Osteocyte (in vitro differentiated cells): ENCODE measurements at regions not wholly inside any gene's neighbourhood (a gene's known extent, or its start where the extent isn't known, plus 50 kb on each side); places are given as distances from the start of the nearest gene placed in this dataset.

Experiments used
- DNase-seq: peaks from one replicate; pipeline ENCODE4 v3.0.0; 2021; ENCODE audit warnings: mixed read lengths; ENCODE audit not compliant: unreplicated experiment; ENCODE audit errors: extremely low spot score
- H3K27ac Mint-ChIP-seq: one replicate; pipeline ENCODE4 v1.8.0; 2021; ENCODE audit warnings: mild to moderate bottlenecking, mixed read lengths; ENCODE audit not compliant: unreplicated experiment
- H3K27me3 Mint-ChIP-seq: one replicate; pipeline ENCODE4 v1.8.0; 2021; ENCODE audit warnings: mixed read lengths; ENCODE audit not compliant: unreplicated experiment
- H3K36me3 Mint-ChIP-seq: one replicate; pipeline ENCODE4 v1.8.0; 2021; ENCODE audit warnings: mixed read lengths; ENCODE audit not compliant: unreplicated experiment
- H3K4me1 Mint-ChIP-seq: one replicate; pipeline ENCODE4 v1.8.0; 2021; ENCODE audit warnings: mixed read lengths; ENCODE audit not compliant: unreplicated experiment
- H3K4me3 Mint-ChIP-seq: one replicate; pipeline ENCODE4 v1.8.0; 2021; ENCODE audit warnings: mild to moderate bottlenecking, moderate library complexity, mixed read lengths; ENCODE audit not compliant: unreplicated experiment
- H3K9me3 Mint-ChIP-seq: one replicate; pipeline ENCODE4 v1.8.0; 2021; ENCODE audit warnings: mixed read lengths; ENCODE audit not compliant: unreplicated experiment
- TF ChIP-seq, protein P1 (sequence below): fragments of 200-600 bp; sonication (generic); IDR thresholded peaks from 2 replicates; pipeline ENCODE4 v1.5.0; 2021; ENCODE audit warnings: antibody characterized with exemption, mild to moderate bottlenecking, moderate library complexity

DNA sequence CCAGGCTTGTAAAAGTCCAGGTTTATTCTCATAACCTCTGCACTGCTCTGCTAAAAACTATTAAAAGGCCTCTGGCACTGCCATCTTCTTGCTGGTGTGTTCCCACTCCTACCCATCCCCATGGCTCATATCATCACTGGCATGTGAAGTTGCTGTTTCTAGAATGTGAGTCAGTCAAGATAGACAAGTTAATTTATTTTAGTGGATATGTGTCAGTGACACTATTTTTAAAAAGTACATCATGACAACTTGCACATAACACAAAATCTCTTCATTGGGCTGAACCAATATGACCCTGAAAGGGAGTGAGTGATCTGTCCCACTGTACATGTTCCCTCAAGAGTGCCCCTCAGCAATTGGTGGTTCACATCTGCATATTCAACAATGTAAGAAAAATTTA, 299.7 kb downstream of the NFIB start:
- Mint-ChIP-seq H3K36me3 (no peaks in the 10 kb centered on the region), H3K4me1 (no peaks in the 10 kb centered on the region), H3K27ac (no peak overlapping the region), H3K9me3 (no peaks in the 10 kb centered on the region), H3K4me3 (no peak overlapping the region), H3K27me3 (peaks cover 24% of the 10 kb centered on the region)
- DNase-seq = no peak
- TF ChIP-seq, protein P1, sequence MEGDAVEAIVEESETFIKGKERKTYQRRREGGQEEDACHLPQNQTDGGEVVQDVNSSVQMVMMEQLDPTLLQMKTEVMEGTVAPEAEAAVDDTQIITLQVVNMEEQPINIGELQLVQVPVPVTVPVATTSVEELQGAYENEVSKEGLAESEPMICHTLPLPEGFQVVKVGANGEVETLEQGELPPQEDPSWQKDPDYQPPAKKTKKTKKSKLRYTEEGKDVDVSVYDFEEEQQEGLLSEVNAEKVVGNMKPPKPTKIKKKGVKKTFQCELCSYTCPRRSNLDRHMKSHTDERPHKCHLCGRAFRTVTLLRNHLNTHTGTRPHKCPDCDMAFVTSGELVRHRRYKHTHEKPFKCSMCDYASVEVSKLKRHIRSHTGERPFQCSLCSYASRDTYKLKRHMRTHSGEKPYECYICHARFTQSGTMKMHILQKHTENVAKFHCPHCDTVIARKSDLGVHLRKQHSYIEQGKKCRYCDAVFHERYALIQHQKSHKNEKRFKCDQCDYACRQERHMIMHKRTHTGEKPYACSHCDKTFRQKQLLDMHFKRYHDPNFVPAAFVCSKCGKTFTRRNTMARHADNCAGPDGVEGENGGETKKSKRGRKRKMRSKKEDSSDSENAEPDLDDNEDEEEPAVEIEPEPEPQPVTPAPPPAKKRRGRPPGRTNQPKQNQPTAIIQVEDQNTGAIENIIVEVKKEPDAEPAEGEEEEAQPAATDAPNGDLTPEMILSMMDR = no peak

DNA sequence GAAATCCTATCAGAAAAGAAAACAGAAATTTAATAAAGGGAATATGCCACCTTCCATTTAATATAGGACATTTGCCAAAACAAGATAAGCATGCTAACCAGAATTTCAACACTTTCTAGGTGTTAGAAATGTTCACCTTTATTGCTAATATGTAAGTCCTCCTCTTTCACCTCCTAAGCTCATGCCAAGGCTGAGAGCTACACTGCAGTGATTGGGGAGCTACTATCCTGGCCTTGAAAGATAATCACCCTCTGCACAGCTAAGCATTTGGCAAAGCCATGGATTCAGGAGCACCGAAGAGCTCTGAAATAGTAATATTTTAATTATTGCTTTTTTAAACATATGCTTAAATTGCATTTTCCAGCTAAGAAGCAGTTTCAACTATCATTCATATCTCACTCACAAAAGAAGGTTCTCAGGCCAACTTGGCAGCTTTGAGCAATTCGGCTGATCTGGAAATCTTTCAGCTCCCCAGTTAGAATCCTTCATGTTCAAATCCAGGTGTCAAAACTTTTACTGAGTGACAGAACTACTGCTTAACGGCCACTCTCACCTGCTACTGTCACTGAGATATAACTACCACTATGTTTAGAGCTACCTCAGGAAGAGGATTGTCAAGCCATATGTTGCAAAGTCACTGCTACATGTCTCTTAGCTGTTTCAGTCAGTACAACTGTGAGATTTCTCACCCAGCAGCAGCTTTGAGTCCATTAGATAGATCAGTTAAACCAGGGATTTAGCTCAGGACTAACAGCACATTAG, 302.0 kb downstream of the NFIB start:
- no peak for DNase-seq
- Mint-ChIP-seq H3K36me3 (no peaks in the 10 kb centered on the region), H3K4me3 (no peak overlapping the region), H3K9me3 (no peaks in the 10 kb centered on the region), H3K27me3 (peaks cover 24% of the 10 kb centered on the region), H3K27ac (no peak overlapping the region), H3K4me1 (no peaks in the 10 kb centered on the region)
- TF ChIP-seq, protein P1 = no peak

DNA sequence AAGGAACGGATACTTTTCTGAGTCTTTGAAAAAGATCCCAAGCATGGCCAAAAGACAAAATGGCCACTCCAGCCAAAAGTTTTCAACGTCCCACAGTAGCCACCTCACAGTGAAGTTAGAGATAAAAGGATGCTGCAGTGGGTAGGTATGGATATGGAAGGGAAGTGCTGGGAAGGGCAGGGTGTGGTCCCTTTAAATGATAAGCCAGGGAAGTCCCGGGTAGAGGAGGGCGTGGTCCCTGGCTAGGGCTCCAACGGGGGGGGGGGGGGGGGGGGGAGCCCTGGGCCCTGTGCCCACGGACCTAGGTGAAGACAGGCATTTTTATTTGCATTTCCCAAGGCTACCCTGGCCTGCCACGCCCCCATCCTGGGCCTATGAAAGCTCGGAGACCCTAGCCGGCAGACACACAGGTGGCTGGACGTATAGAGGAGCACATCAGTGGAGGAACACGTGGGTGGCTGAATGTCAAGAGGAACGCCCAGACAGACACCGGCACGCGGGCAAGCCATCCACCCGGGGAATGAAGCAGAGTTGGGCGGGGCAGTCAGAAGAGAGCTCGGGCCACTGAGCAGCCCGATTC, 306.7 kb downstream of the NFIB start:
- Mint-ChIP-seq H3K4me1 (no peaks in the 10 kb centered on the region), H3K9me3 (peaks cover 3% of the 10 kb centered on the region), H3K36me3 (no peaks in the 10 kb centered on the region), H3K27me3 (peaks cover 42% of the 10 kb centered on the region), H3K4me3 (no peak overlapping the region), H3K27ac (no peak overlapping the region)
- TF ChIP-seq, protein P1 = no peak
- no peak for DNase-seq

DNA sequence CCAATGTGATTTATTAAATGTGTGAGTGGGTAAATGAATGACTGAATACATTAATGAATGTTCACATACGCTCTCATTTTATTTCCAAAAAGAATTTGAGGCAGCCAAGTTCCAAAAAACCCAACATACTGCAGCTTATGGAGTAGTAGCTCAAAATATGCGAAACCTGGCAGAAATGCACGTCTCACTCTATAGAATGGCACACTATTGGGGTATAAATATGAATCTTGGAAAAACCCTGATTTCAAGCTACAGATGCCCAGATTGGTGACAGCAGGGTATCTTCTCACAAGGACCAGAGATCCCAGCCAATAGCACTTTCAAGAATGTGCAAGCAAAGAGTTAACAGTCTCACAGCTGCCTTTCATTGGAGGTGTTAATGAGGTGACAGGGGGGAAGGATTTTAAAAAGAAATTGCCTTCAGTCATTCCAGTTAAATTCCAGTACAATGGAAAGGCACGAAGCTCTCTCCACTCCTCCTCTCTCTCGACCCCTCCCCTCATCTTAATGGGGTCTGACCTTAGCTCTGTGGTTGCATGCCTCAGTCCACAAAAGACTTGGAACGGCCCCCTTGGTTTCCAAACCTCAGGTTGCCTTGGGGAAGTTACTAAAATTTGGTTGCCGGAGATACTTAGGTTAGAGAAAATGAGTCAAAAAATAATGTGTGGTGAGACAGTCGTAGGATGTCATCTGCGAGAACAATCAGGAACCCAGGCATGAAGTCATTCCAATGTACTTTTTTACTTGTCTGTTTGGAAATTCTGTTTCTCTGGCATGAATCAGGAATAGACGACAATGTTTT, 307.4 kb downstream of the NFIB start:
- TF ChIP-seq, protein P1 = no peak
- H3K9me3 Mint-ChIP-seq = peaks cover 5% of the 10 kb centered on the region
- H3K4me1 Mint-ChIP-seq = no peaks in the 10 kb centered on the region
- DNase-seq = no peak
- no peak overlapping the region for H3K4me3 Mint-ChIP-seq
- H3K27me3 Mint-ChIP-seq = peaks cover 46% of the 10 kb centered on the region
- H3K27ac Mint-ChIP-seq = no peak overlapping the region
- H3K36me3 Mint-ChIP-seq = no peaks in the 10 kb centered on the region

DNA sequence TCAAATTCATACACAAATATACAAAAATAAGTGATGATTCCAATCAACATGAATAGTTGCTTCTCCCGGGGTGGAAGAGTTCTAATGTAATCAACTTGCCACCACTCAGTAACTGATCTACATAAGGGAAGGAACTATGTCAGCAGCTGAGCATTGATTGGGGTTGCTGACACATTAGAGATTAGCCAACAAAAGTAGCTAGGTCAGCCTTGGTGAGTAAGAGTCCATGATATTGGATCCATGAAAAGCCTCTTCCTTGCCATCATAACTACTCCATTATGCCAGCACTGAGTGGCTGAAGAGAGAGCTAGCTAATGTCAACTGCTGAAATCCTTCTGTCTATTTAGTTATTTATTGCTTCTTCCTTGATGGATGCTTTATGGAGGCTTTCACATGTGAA, 309.8 kb downstream of the NFIB start:
- Mint-ChIP-seq H3K4me1 (no peaks in the 10 kb centered on the region), H3K27ac (no peak overlapping the region), H3K36me3 (no peaks in the 10 kb centered on the region), H3K4me3 (no peak overlapping the region), H3K27me3 (peaks cover 43% of the 10 kb centered on the region), H3K9me3 (peaks cover 8% of the 10 kb centered on the region)
- no peak for DNase-seq
- TF ChIP-seq, protein P1 = no peak
